Heart left ventricle (tissue), 13 donors: ENCODE measurements at regions not wholly inside any gene's neighbourhood (a gene's known extent, or its start where the extent isn't known, plus 50 kb on each side); places are given as distances from the start of the nearest gene placed in this dataset.

Source experiments
- POLR2A ChIP-seq, 2 donors: fragments of 450-650 bp; IDR thresholded peaks; one replicate each; pipeline ENCODE4 v1.6.1; 2017; ENCODE audit warnings: antibody characterized with exemption in 2 of 2, mild to moderate bottlenecking in 2 of 2, moderate library complexity in 2 of 2
- TF ChIP-seq, protein P1 (sequence below), 12 donors: fragments of 200-600 bp; sonication (generic) in 4 of 12; IDR thresholded peaks; one replicate each; pipeline versions ENCODE4 v1.5.0 to v1.8.0; 2018 to 2022; ENCODE audit warnings: antibody characterized with exemption in 12 of 12, mild to moderate bottlenecking in 5 of 12
- donor health status: ischemic (EF 13 %, LVEDD 7.1; RV severe dilation, severe dysfunction).
- donor health status: DM: no; HTN: yes; CAD: no.
- donor health status: DM: no; HTN: no; CAD: no.
- donor health status: ischemic (EF 25% LVEDD 6.9; RV normal size, moderate dysfunction).
- donor health status: ischemic (EF 25% LVEDD 5.7; RV mildly dilated, moderate dysfunction).
- donor health status: ischemic (EF 35%, LVEDD 5.7; RV mildly dilated, moderate dysfunction).
- donor health status: nonischemic (EF 11% LVEDD 7.7; RV severe dilation, severe dysfunction).
- donor health status: DM: yes; HTN: yes; CAD: no.
- donor health status: PGD.
- donor health status: ischemic (EF 29% LVEDD 5.4; RV normal size, mild dysfunction).
- donor health status: nonischemic (EF 23%, LVEDD 6.1; RV moderate dilation, normal function).

GRCh38 chr18:43486462-43486861 lies 209.2 kb upstream of the SYT4 start:
- TF ChIP-seq, protein P1, sequence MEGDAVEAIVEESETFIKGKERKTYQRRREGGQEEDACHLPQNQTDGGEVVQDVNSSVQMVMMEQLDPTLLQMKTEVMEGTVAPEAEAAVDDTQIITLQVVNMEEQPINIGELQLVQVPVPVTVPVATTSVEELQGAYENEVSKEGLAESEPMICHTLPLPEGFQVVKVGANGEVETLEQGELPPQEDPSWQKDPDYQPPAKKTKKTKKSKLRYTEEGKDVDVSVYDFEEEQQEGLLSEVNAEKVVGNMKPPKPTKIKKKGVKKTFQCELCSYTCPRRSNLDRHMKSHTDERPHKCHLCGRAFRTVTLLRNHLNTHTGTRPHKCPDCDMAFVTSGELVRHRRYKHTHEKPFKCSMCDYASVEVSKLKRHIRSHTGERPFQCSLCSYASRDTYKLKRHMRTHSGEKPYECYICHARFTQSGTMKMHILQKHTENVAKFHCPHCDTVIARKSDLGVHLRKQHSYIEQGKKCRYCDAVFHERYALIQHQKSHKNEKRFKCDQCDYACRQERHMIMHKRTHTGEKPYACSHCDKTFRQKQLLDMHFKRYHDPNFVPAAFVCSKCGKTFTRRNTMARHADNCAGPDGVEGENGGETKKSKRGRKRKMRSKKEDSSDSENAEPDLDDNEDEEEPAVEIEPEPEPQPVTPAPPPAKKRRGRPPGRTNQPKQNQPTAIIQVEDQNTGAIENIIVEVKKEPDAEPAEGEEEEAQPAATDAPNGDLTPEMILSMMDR (IDR thresholded peaks at IDR 0.05): no peak
- no peak for TF ChIP-seq POLR2A (IDR thresholded peaks at IDR 0.05)
